ENCODE measurements at regions not wholly inside any gene's neighbourhood (a gene's known extent, or its start where the extent isn't known, plus 50 kb on each side); places are given as distances from the start of the nearest gene placed in this dataset.
"Not testable (repeated sequence)": the region's sequence is repeated elsewhere in the genome, so short reads cannot be mapped to it uniquely, and the experiment has no call there.

GRCh38 chr9:80691229-80691628, 998.1 kb downstream of the TLE1 start:
- FAIRE-seq = no peak

GRCh38 chr9:80690349-80690939, 998.9 kb downstream of the TLE1 start:
- DNase-seq (ENCODE audit: insufficient read length, low spot score) (no peak), FAIRE-seq (no peak)
- no peak for TF ChIP-seq POLR2A (IDR thresholded peaks at IDR 0.05; ENCODE audit: low read depth, low read length)

More at GRCh38 chr9:80691229-80691628, 998.1 kb downstream of the TLE1 start:
- DNase-seq (ENCODE audit: insufficient read length, low spot score) = no peak
- no peak for TF ChIP-seq POLR2A (IDR thresholded peaks at IDR 0.05; ENCODE audit: low read depth, low read length)

- no peak for TF ChIP-seq POLR2A (IDR thresholded peaks at IDR 0.05; ENCODE audit: low read depth, low read length)
- DNase-seq (ENCODE audit: insufficient read length, low spot score) (no peak), FAIRE-seq (no peak)
Measured at GRCh38 chr9:80679916-80680315, 1009.4 kb downstream of the TLE1 start.

GRCh38 chr9:80678906-80679305, 1010.4 kb downstream of the TLE1 start:
- no peak for TF ChIP-seq POLR2A (IDR thresholded peaks at IDR 0.05; ENCODE audit: low read depth, low read length)
- DNase-seq (ENCODE audit: insufficient read length, low spot score) = no peak
- no peak for FAIRE-seq

GRCh38 chr9:80673496-80673895, 1015.9 kb downstream of the TLE1 start:
- DNase-seq (ENCODE audit: insufficient read length, low spot score) = no peak
- no peak for TF ChIP-seq POLR2A (IDR thresholded peaks at IDR 0.05; ENCODE audit: low read depth, low read length)
- FAIRE-seq = no peak

- no peak for TF ChIP-seq POLR2A (IDR thresholded peaks at IDR 0.05; ENCODE audit: low read depth, low read length)
- FAIRE-seq (no peak), DNase-seq (ENCODE audit: insufficient read length, low spot score) (no peak)
Measured at GRCh38 chr9:80665479-80665878, 1023.9 kb downstream of the TLE1 start.

- no peak for TF ChIP-seq POLR2A (IDR thresholded peaks at IDR 0.05; ENCODE audit: low read depth, low read length)
- DNase-seq (ENCODE audit: insufficient read length, low spot score) = no peak
- FAIRE-seq = peak; percentile 84
Measured at GRCh38 chr9:80664327-80665210, 1024.8 kb downstream of the TLE1 start.

GRCh38 chr9:80659751-80660150, 1029.6 kb downstream of the TLE1 start:
- FAIRE-seq; DNase-seq (ENCODE audit: insufficient read length, low spot score): not testable (repeated sequence)

GRCh38 chr9:80651044-80651443, 1038.3 kb downstream of the TLE1 start:
- peak; percentile 97 for FAIRE-seq
- no peak for TF ChIP-seq POLR2A (IDR thresholded peaks at IDR 0.05; ENCODE audit: low read depth, low read length)
- DNase-seq (ENCODE audit: insufficient read length, low spot score) = no peak

- DNase-seq (ENCODE audit: insufficient read length, low spot score) (no peak), FAIRE-seq (no peak)
- no peak for TF ChIP-seq POLR2A (IDR thresholded peaks at IDR 0.05; ENCODE audit: low read depth, low read length)
Measured at GRCh38 chr9:80649496-80649895, 1039.9 kb downstream of the TLE1 start.

GRCh38 chr9:80649001-80649420, 1040.3 kb downstream of the TLE1 start:
- TF ChIP-seq POLR2A (IDR thresholded peaks at IDR 0.05; ENCODE audit: low read depth, low read length) = no peak
- DNase-seq (ENCODE audit: insufficient read length, low spot score) (peak; percentile 38), FAIRE-seq (peak; percentile 100)

- FAIRE-seq (no peak), DNase-seq (ENCODE audit: insufficient read length, low spot score) (no peak)
- TF ChIP-seq POLR2A (IDR thresholded peaks at IDR 0.05; ENCODE audit: low read depth, low read length) = no peak
Measured at GRCh38 chr9:80648336-80648735, 1041.0 kb downstream of the TLE1 start.

GRCh38 chr9:80646211-80646610, 1043.1 kb downstream of the TLE1 start:
- FAIRE-seq = peak; percentile 70
- no peak for TF ChIP-seq POLR2A (IDR thresholded peaks at IDR 0.05; ENCODE audit: low read depth, low read length)
- DNase-seq (ENCODE audit: insufficient read length, low spot score) = no peak

- no peak for DNase-seq (ENCODE audit: insufficient read length, low spot score)
- no peak for TF ChIP-seq POLR2A (IDR thresholded peaks at IDR 0.05; ENCODE audit: low read depth, low read length)
- no peak for FAIRE-seq
Measured at GRCh38 chr9:80644044-80644443, 1045.3 kb downstream of the TLE1 start.

GRCh38 chr9:80635065-80635464, 1054.3 kb downstream of the TLE1 start:
- TF ChIP-seq POLR2A (IDR thresholded peaks at IDR 0.05; ENCODE audit: low read depth, low read length) = no peak
- peak; percentile 41 for FAIRE-seq
- DNase-seq (ENCODE audit: insufficient read length, low spot score) = no peak

Data from H54 (cell line).